Non-pigmented ciliary epithelial cell (primary cell): ENCODE measurements at regions not wholly inside any gene's neighbourhood (a gene's known extent, or its start where the extent isn't known, plus 50 kb on each side); places are given as distances from the start of the nearest gene placed in this dataset.
"Not testable (repeated sequence)": the region's sequence is repeated elsewhere in the genome, so short reads cannot be mapped to it uniquely, and the experiment has no call there.

Source experiments
- DNase-seq: peaks from one replicate; pipeline ENCODE4 v3.0.0-alpha.2; 2010; ENCODE audit warnings: low read depth

DNA sequence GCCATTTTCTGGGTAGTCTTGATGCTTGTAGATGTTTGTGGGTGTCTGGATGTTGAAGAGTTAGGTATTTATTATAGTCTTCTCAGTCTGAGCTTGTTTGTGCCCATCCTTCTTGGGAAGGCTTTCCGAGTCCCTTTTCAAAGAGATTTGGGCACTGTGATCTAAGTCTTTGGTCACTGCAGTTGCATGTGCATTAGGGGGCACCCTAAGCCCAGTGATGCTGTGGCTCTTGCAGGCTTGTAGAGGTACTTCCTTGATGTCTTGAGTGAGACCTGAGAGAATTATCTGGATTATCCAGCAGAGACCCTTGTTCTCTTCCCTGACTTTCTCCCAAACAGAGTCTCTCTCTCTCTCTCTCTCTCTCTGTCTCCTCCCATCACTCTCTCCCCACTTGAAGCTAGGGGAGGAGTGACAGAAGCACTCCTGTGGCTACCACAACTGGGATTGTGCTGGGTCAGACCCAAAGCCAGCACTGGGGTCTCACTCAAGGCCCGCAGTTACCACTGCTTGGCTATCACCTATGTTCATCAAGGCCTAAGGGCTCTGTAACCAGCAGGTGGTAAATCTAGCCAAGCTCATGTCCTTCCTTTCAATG, 68.5 kb downstream of the TMCO5A start:
- DNase-seq: peak; percentile 68

- DNase-seq: no peak
These were observed 69.9 kb downstream of the TMCO5A start for GRCh38 chr15:38004218-38004861.

DNA sequence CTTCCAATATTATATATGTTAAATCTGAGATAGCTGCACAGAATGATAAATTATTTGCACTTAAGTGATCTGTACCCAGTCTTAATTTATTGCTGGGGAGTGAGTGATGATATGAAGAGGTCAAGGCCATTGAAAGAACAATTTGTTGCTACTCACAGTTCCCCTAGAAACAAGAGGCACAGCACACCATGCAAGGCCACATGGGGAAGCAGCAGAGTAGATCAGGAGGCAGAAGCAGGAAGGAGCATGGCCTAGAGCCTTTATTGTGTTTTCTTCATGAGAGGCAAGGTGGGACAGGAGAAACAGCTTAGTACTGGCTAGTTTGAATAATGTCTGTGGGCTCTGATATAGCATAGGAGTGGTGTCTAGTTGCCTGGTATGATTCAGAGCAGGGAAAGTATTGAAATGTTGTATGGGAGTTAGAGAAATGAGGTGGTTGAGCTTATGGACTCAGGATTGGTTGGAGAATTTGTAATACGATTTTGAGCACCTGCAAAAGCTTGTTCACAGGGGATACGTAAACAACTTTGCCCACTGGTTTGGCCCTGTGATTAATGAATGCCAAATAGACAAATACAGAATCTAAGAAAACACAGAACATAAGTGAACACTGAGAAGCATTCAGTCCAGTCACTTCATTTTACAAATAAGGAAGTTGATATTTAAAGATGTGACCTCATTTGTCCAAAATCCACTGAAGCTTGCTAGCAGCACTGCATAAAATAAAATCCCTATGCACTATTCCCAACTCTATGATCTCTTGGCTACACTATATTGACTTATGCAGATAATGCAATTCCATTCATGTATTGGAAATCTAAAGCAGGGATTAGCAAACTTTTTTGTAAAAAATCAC, 71.7 kb downstream of the TMCO5A start:
- DNase-seq: no peak

GRCh38 chr15:38010395-38010794, 76.0 kb downstream of the TMCO5A start:
- DNase-seq: no peak

GRCh38 chr15:38012894-38013293, 78.5 kb downstream of the TMCO5A start:
- DNase-seq: no peak

DNA sequence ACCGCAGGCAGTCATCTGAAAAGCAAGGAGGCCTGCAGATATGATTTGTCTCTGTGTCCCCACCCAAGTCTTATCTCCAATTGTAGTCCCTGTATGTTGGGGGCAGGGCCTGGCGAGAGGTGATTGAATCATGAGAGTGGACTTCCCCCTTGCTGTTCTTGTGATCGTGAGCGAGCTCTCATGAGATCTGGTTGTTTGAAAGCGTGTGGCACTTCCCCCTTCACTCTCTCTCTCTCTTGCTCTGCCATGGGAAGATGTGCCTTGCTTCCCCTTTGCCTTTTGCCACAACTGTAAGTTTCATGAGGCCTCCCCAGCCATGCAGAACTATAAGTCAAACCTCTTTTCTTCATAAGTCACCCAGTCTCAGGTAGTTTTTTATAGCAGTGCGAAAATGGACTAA, 83.3 kb downstream of the TMCO5A start:
- DNase-seq: no peak

DNA sequence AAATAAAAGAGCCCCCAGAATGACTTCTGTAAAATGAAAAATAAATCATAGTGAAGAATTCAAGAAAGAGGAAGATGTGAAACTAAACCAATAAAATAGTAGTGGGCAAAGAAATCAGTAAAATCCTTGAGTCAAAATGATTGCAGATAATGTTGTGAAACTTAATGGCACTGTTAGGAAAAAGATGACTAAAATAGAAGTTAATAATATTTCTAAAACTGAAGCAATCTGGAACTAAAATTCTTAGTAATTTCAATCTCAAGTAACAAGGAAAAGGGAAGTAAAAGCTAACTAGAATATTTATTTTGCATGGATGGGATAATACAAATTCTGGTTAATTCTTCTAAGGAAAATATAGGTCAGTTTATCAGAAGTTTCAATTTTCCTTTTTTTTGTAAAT, 84.6 kb downstream of the TMCO5A start:
- DNase-seq: no peak

GRCh38 chr15:38021259-38021658, 86.8 kb downstream of the TMCO5A start:
- no peak for DNase-seq

DNA sequence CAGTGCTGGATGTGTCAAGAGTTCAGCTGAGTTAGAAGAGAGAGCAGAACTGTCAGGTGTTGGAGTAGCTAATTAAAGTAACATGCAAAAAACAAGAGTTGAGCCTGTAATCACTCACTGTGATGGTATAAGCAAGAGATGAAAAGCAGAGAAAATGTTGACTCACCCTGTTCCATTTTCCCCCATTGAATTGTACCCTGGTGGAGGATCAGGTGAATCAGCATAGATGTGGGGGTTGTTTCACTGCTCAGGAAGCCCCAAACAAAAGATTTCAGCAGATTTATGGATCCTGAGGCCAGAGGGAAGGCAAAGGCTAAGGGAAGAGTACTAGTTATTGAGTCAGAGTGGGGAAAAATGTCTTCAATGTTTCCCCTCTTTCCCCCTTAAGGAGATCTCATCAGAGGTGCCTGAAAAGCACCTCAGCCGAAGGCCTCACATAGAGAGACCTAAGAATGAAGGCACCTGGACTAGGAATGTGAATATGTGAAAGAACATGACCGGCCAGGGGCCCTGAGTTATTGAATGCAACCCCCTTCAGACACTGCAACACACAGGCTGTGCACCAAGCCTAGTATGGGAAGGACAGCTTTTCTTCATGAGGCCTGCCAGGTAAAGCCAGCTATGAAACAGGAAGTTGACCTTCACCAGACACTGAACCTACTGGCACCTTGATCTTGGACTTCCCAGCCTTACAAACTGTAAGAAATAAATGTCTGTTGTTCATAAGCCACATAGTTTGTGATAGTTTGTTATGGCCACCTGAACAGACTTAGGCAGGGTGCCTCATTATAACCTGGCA, 90.1 kb downstream of the TMCO5A start:
- no peak for DNase-seq

DNA sequence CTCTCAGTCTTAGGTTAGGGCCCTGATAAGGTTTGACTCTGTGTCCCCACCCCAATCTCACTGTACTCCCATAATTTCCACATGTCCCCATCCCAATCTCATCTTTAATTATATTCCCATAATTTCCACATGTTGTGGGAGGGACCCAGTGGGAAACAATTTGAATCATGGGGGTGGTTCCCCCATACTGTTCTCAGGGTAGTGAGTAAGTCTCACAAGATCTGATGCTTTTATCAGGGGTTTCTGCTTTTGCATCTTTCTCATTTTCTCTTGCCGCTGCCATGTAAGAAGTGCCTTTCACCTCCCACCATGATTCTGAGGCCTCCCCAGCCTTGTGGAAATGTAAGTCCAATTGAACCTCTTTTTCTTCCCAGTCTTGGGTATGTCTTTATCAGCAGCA, 91.2 kb downstream of the TMCO5A start:
- not testable (repeated sequence) for DNase-seq

DNA sequence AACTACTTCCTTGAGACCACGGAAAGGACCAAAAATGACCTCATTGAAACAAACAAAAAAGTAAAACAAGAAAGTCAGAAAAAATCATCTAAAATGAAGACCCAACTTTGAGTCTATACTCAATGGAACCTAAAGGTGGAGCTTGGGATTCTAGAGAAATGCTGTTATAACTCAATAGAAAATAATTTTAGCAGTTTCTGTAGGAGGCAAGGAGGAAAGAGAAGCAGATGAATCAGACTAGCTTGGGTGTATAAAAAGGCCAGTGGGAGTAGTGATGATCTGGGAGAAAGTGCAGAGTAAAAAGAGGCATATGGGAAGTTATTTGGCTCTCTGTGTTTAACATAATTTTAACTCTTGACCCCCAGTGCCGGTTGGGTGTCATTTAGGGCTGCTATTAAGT, 94.4 kb downstream of the TMCO5A start:
- no peak for DNase-seq

DNA sequence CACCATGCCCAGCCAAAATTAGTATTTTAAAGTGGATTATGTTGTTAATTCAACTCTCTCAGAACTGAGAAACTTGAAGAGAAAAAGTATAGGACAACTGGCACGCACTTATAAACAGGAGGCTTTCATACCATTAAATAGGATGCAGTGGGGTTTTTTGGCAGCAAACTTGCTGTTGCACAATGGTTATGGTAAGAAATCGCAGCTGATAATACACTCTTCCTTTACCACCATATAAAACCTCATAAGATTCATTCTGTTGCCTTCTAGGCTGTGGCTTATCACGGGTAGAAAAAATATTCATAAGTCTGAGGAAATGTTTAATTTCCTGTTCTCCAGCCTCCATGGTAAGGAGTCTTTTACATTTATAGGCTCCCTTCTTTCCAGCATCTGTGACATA, 95.3 kb downstream of the TMCO5A start:
- no peak for DNase-seq

DNA sequence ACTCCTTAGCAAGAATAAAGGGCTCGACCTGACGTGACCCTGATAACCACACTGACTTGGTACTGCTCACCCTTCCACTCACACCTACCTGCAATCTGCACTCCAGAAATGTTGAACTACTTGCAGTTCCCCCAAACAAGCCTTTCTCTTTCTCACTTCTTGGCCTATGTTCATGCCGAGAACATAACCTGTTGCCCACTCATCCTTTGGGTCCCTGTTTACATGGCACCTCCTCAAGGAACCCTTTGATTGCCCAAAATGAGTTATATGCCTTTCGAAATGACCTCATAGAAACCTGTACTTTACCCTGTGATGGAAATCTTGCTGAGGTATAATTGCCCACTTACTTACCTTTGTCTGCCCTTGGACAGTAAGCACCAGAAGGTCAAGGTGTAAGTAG, 96.2 kb downstream of the TMCO5A start:
- DNase-seq: no peak

GRCh38 chr15:38035701-38036100, 101.3 kb downstream of the TMCO5A start:
- no peak for DNase-seq

DNA sequence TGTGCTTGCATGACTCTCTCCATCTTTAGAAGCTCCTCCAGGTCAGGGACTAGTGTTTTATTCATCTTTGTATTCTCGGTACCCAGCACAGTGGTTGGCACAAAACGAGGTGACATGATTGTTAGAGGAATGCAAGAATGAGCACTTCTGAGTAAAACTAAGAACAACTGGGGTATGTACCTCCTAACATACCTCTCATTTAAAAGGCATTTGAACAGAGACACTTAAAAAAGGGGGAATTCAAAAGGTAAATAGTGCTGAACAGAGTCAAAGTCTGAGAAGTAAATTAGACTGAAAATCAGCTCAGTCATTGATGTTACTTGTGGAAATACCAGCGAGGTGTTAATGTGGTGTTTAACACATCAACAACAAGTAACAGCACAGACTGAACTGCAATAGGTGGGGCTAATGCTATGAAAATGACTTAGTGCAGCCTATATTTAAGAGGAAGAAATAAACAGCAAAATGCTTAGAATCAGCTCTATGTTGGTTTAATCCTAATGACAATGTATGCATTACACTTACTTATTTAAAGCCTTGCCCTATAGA, 102.4 kb downstream of the TMCO5A start:
- no peak for DNase-seq

GRCh38 chr15:38038659-38039442, 104.4 kb downstream of the TMCO5A start:
- DNase-seq: peak; percentile 63

DNA sequence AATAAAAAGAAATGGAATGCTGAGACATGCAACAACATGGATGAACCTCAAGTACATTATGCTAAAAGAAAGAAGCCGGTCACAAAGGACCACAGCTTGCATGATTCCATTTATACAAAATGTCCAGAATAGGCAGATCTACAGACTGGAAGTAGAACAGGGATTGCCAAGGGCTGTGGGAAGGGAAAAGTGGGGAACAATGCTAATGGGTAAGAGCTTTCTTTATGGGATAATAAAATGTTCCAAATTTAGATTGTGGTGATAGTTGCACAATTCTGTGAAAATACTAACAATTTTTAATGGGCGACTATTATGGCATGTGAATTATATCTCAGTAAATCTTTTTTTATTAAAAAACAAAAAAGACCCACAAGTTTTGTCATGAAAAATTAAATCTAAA, 106.2 kb downstream of the TMCO5A start:
- DNase-seq: no peak

- DNase-seq: no peak
These were observed 107.1 kb downstream of the TMCO5A start for GRCh38 chr15:38041576-38041975.

DNA sequence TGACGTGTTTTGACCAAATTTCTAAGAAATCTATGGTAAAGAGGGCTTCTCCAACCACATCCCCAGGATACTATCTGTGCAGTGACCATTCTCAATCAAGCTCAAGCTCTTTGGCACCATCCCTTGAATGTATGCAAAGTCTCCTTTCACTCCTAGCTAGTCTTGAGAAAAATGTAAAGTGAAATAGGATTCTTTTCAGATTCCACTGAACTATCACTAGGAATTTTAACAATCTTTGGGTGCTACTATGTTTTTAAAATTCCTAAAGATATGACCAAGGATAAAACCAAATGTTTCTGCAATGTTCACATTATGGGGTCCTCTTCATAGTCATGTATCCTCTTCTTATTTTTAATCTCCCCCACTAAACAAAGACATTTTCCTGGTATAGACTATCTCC, 107.8 kb downstream of the TMCO5A start:
- DNase-seq: no peak

- DNase-seq: no peak
These were observed 108.4 kb downstream of the TMCO5A start for GRCh38 chr15:38042707-38043445.
